Mesenchymal stem cell (in vitro differentiated cells and primary cell): ENCODE measurements at regions not wholly inside any gene's neighbourhood (a gene's known extent, or its start where the extent isn't known, plus 50 kb on each side); places are given as distances from the start of the nearest gene placed in this dataset.

Experiments
- DNase-seq: peaks from one replicate; pipeline ENCODE4 v3.0.0-alpha.2; 2013
- H2AFZ ChIP-seq: one replicate; pipeline ENCODE4 v1.6.1; 2013; ENCODE audit warnings: low read depth, mild to moderate bottlenecking, control low read depth, inconsistent platforms, low read length, moderate library complexity
- H2AK5ac ChIP-seq: 2 replicates; pipeline ENCODE4 v1.6.1; 2013; ENCODE audit warnings: low read length, moderate library complexity, mild to moderate bottlenecking, inconsistent platforms; ENCODE audit not compliant: severe bottlenecking
- H2BK120ac ChIP-seq: one replicate; pipeline ENCODE4 v1.6.1; 2013; ENCODE audit warnings: low read depth, mild to moderate bottlenecking, inconsistent platforms, low read length, moderate library complexity
- H2BK12ac ChIP-seq, 2 experiments: one replicate each; pipeline ENCODE4 v1.6.1; 2013; ENCODE audit warnings: inconsistent platforms in 2 of 2, low read length in 2 of 2, mild to moderate bottlenecking in 2 of 2, moderate library complexity in 2 of 2, control low read depth in 1 of 2
- H2BK15ac ChIP-seq: one replicate; pipeline ENCODE4 v1.6.1; 2013; ENCODE audit warnings: mild to moderate bottlenecking, low read depth, inconsistent platforms; ENCODE audit not compliant: poor library complexity, severe bottlenecking
- H2BK5ac ChIP-seq: 2 replicates; pipeline ENCODE4 v1.6.1; 2013; ENCODE audit warnings: low read depth, mild to moderate bottlenecking, low read length, control low read depth, inconsistent platforms; ENCODE audit not compliant: poor library complexity, severe bottlenecking
- H3K14ac ChIP-seq, 2 experiments: one replicate each; pipeline ENCODE4 v1.6.1; 2013; ENCODE audit warnings: inconsistent platforms in 2 of 2, low read length in 2 of 2, control low read depth in 1 of 2, mild to moderate bottlenecking in 1 of 2, moderate library complexity in 1 of 2
- H3K18ac ChIP-seq, 2 experiments: one replicate each; pipeline ENCODE4 v1.6.1; 2013; ENCODE audit warnings: inconsistent platforms in 2 of 2, low read length in 2 of 2, control low read depth in 1 of 2, low read depth in 1 of 2, mild to moderate bottlenecking in 1 of 2
- H3K23ac ChIP-seq, 2 experiments: one replicate each; pipeline ENCODE4 v1.6.1; 2013; ENCODE audit warnings: inconsistent platforms in 2 of 2, low read length in 2 of 2, mild to moderate bottlenecking in 2 of 2, moderate library complexity in 2 of 2, control low read depth in 1 of 2
- H3K27ac ChIP-seq: 2 replicates; pipeline ENCODE4 v1.5.1; 2013; ENCODE audit warnings: mild to moderate bottlenecking, moderate library complexity, low read length, control low read depth, inconsistent platforms; ENCODE audit not compliant: poor library complexity, severe bottlenecking
- H3K27me3 ChIP-seq, 2 experiments: 2 replicates each; pipeline versions ENCODE4 v1.6.1 to v1.7.0; 2013; ENCODE audit warnings: low read length in 2 of 2, mild to moderate bottlenecking in 2 of 2, moderate library complexity in 2 of 2, control low read depth in 1 of 2, inconsistent platforms in 1 of 2; ENCODE audit not compliant: control insufficient read depth in 1 of 2, insufficient read depth in 1 of 2
- H3K36me3 ChIP-seq, 2 experiments: 2 replicates each; pipeline versions ENCODE4 v1.6.1 to v1.7.0; 2013; ENCODE audit warnings: low read length in 2 of 2, control low read depth in 1 of 2, inconsistent platforms in 1 of 2, low read depth in 1 of 2, mild to moderate bottlenecking in 1 of 2; ENCODE audit not compliant: insufficient read depth in 2 of 2, control insufficient read depth in 1 of 2
- H3K4ac ChIP-seq, 2 experiments: one replicate each; pipeline ENCODE4 v1.6.1; 2013; ENCODE audit warnings: inconsistent platforms in 2 of 2, low read length in 2 of 2, mild to moderate bottlenecking in 2 of 2, moderate library complexity in 2 of 2, control low read depth in 1 of 2, low read depth in 1 of 2
- H3K4me1 ChIP-seq: 2 replicates; pipeline ENCODE4 v1.6.1; 2013; ENCODE audit warnings: low read depth, low read length, control low read depth; ENCODE audit not compliant: control insufficient read depth, insufficient read depth
- H3K4me2 ChIP-seq: 2 replicates; pipeline ENCODE4 v1.6.1; 2013; ENCODE audit warnings: low read length, mild to moderate bottlenecking, inconsistent platforms; ENCODE audit not compliant: poor library complexity, severe bottlenecking
- H3K4me3 ChIP-seq, 2 experiments: 2 replicates each; pipeline versions ENCODE4 v1.5.1 to v1.7.0; 2013; ENCODE audit warnings: low read length in 2 of 2, mild to moderate bottlenecking in 2 of 2, control low read depth in 1 of 2, low read depth in 1 of 2; ENCODE audit not compliant: insufficient read depth in 1 of 2
- H3K79me1 ChIP-seq: replicated peaks from 2 replicates; pipeline ENCODE4 v1.6.1; 2013; ENCODE audit warnings: mild to moderate bottlenecking, control low read depth, low read length, inconsistent platforms; ENCODE audit not compliant: poor library complexity, severe bottlenecking
- H3K9ac ChIP-seq: 2 replicates; pipeline ENCODE4 v1.7.0; 2013; ENCODE audit warnings: mild to moderate bottlenecking, low read length, moderate library complexity
- H3K9me3 ChIP-seq: 2 replicates; pipeline ENCODE4 v1.7.0; 2013; ENCODE audit warnings: mild to moderate bottlenecking, low read length; ENCODE audit not compliant: control insufficient read depth
- H4K8ac ChIP-seq: one replicate; pipeline ENCODE4 v1.6.1; 2013; ENCODE audit warnings: inconsistent platforms, mild to moderate bottlenecking, low read length, moderate library complexity
- H4K91ac ChIP-seq: one replicate; pipeline ENCODE4 v1.6.1; 2013; ENCODE audit warnings: mild to moderate bottlenecking, low read length, inconsistent platforms
- WGBS: methylation state at CpG from one replicate; pipeline ENCODE4 v1.1.7; 2013; ENCODE audit warnings: mixed read lengths; 5-methylcytosine and 5-hydroxymethylcytosine counted together

GRCh38 chr13:34164582-34164981 is 346.6 kb downstream of the RFC3 start:
- H4K91ac ChIP-seq = no peak overlapping the region
- H3K27ac ChIP-seq = no peak overlapping the region
- no peak overlapping the region for H2AFZ ChIP-seq
- no peak overlapping the region for H3K4me3 ChIP-seq
- no peaks in the 10 kb centered on the region for H3K4me1 ChIP-seq
- WGBS = 91% methylated on average over 6 of the region's 6 CpGs
- H3K23ac ChIP-seq = no peak overlapping the region
- no peaks in the 10 kb centered on the region for H3K27me3 ChIP-seq
- no peaks in the 10 kb centered on the region for H3K36me3 ChIP-seq
- peak overlapping the region in 1 of 2 experiments; percentile 54 for H3K18ac ChIP-seq
- no peaks in the 10 kb centered on the region for H3K9me3 ChIP-seq
- no peak overlapping the region for H2BK15ac ChIP-seq
- H3K9ac ChIP-seq = no peak overlapping the region
- H3K79me1 ChIP-seq = no peaks in the 10 kb centered on the region
- no peak for DNase-seq
- H2AK5ac ChIP-seq = no peak overlapping the region
- H3K14ac ChIP-seq = peak overlapping the region in 1 of 2 experiments; percentile 18
- H2BK120ac ChIP-seq = no peak overlapping the region
- no peak overlapping the region for H3K4me2 ChIP-seq
- H4K8ac ChIP-seq = peak overlapping the region; percentile 42
- no peak overlapping the region for H2BK5ac ChIP-seq
- peak overlapping the region in 1 of 2 experiments; percentile 37 for H2BK12ac ChIP-seq
- H3K4ac ChIP-seq = no peak overlapping the region

- Histone ChIP-seq H4K8ac (no peak overlapping the region), H3K14ac (no peak overlapping the region), H3K4me1 (no peaks in the 10 kb centered on the region), H3K4ac (no peak overlapping the region), H2AFZ (no peak overlapping the region), H3K36me3 (no peaks in the 10 kb centered on the region), H3K9me3 (no peaks in the 10 kb centered on the region), H3K79me1 (no peaks in the 10 kb centered on the region), H4K91ac (no peak overlapping the region), H3K27me3 (no peaks in the 10 kb centered on the region), H2BK15ac (no peak overlapping the region), H3K23ac (no peak overlapping the region), H3K18ac (no peak overlapping the region), H3K9ac (no peak overlapping the region), H3K27ac (no peak overlapping the region), H2BK120ac (no peak overlapping the region), H2AK5ac (no peak overlapping the region), H3K4me2 (no peak overlapping the region), H2BK12ac (peak overlapping the region in 1 of 2 experiments; percentile 5), H2BK5ac (no peak overlapping the region), H3K4me3 (no peak overlapping the region)
- WGBS = 96% methylated on average over 7 of the region's 7 CpGs
- DNase-seq = no peak
These were observed 347.2 kb downstream of the RFC3 start for GRCh38 chr13:34165158-34165557.

DNA sequence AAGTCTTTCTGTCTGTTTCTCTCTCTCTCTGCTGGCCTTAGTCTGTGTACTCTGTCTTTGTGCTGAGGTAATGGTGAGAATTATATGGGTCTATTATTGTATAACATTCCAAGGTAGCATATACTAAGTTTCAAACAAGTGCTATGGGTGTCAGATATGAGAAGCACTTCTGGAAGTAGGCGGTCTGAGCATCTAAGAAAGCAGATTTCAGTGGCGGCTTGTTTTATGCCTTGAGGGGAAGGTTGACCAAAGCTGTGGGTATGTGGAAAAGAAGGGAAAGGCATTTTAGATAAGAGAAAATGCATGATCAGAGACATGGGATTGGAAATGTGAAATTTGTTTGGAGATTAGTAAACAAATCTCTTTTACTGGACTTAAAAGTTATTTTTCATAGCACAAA is 348.5 kb downstream of the RFC3 start:
- no peak overlapping the region for H4K8ac ChIP-seq
- no peaks in the 10 kb centered on the region for H3K9me3 ChIP-seq
- H3K4me2 ChIP-seq = no peak overlapping the region
- H3K27me3 ChIP-seq = no peaks in the 10 kb centered on the region
- H3K36me3 ChIP-seq = no peaks in the 10 kb centered on the region
- H3K4ac ChIP-seq = no peak overlapping the region
- H2BK15ac ChIP-seq = no peak overlapping the region
- no peak for DNase-seq
- no peak overlapping the region for H4K91ac ChIP-seq
- H3K27ac ChIP-seq = no peak overlapping the region
- 95% methylated on average over 2 of the region's 2 CpGs for WGBS
- H2AFZ ChIP-seq = no peak overlapping the region
- no peak overlapping the region for H2AK5ac ChIP-seq
- H3K4me3 ChIP-seq = no peak overlapping the region
- H3K9ac ChIP-seq = no peak overlapping the region
- no peak overlapping the region for H2BK12ac ChIP-seq
- H3K14ac ChIP-seq = no peak overlapping the region
- H2BK5ac ChIP-seq = no peak overlapping the region
- no peak overlapping the region for H3K23ac ChIP-seq
- H3K18ac ChIP-seq = no peak overlapping the region
- H2BK120ac ChIP-seq = no peak overlapping the region
- no peaks in the 10 kb centered on the region for H3K4me1 ChIP-seq
- H3K79me1 ChIP-seq = no peaks in the 10 kb centered on the region

GRCh38 chr13:34167347-34167746 is 349.4 kb downstream of the RFC3 start:
- Histone ChIP-seq H3K4me2 (no peak overlapping the region), H3K23ac (no peak overlapping the region), H2AK5ac (no peak overlapping the region), H3K27me3 (no peaks in the 10 kb centered on the region), H2BK5ac (no peak overlapping the region), H3K36me3 (no peaks in the 10 kb centered on the region), H3K9me3 (no peaks in the 10 kb centered on the region), H3K4me1 (no peaks in the 10 kb centered on the region), H4K91ac (no peak overlapping the region), H3K9ac (no peak overlapping the region), H2BK120ac (no peak overlapping the region), H3K79me1 (no peaks in the 10 kb centered on the region), H3K14ac (no peak overlapping the region), H2BK15ac (no peak overlapping the region), H3K18ac (no peak overlapping the region), H3K4me3 (no peak overlapping the region), H2AFZ (no peak overlapping the region), H2BK12ac (no peak overlapping the region), H3K27ac (no peak overlapping the region), H3K4ac (no peak overlapping the region), H4K8ac (no peak overlapping the region)
- no CpG with 5 or more reads among the region's 2 CpGs for WGBS
- no peak for DNase-seq
